ENCODE measurements at regions not wholly inside any gene's neighbourhood (a gene's known extent, or its start where the extent isn't known, plus 50 kb on each side); places are given as distances from the start of the nearest gene placed in this dataset.

DNA sequence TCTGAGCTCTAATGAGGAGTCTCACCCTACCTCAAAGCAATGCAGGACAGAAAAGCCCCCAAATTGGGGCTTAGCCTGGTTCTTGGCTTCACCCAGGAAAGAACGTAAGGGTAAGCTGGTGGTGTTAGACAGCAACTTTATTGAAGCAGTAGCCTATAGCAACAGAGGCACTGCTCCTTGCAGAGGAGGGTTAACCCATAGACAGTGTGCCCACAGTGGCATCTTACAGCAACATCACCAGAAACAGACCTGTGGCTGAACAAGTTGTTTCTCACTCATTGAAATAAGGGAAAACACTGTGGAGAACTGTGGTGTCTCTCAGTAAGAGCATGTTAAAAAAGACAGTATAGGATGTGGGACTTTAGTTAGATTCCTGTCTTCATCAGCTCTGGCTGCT, 80.4 kb upstream of the SPTLC3 start:
- Histone ChIP-seq H3K27ac (no peak overlapping the region), H3K36me3 (no peaks in the 10 kb centered on the region), H3K27me3 (replicated peaks in 1 of 7) (no peaks in the 10 kb centered on the region), H3K4me3 (no peak overlapping the region), H3K9me3 (no peaks in the 10 kb centered on the region), H3K4me1 (no peaks in the 10 kb centered on the region)
- 76 to 80% (median 78%) methylated on average over 1 of the region's 1 CpG for WGBS, 5 donors
- intact Hi-C loops (cut with DNase I; ENCODE audit: low total_unique reads), result no loop called here
- TF ChIP-seq POLR2A (IDR thresholded peaks at IDR 0.05) (no peak), POLR2AphosphoS5 (IDR thresholded peaks at IDR 0.05) (no peak)
- TF ChIP-seq, protein P1, sequence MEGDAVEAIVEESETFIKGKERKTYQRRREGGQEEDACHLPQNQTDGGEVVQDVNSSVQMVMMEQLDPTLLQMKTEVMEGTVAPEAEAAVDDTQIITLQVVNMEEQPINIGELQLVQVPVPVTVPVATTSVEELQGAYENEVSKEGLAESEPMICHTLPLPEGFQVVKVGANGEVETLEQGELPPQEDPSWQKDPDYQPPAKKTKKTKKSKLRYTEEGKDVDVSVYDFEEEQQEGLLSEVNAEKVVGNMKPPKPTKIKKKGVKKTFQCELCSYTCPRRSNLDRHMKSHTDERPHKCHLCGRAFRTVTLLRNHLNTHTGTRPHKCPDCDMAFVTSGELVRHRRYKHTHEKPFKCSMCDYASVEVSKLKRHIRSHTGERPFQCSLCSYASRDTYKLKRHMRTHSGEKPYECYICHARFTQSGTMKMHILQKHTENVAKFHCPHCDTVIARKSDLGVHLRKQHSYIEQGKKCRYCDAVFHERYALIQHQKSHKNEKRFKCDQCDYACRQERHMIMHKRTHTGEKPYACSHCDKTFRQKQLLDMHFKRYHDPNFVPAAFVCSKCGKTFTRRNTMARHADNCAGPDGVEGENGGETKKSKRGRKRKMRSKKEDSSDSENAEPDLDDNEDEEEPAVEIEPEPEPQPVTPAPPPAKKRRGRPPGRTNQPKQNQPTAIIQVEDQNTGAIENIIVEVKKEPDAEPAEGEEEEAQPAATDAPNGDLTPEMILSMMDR (IDR thresholded peaks at IDR 0.05 in 8 of 11, conservative IDR thresholded peaks at IDR 0.05 in 3 of 11), result no peak
- no peak for DNase-seq

DNA sequence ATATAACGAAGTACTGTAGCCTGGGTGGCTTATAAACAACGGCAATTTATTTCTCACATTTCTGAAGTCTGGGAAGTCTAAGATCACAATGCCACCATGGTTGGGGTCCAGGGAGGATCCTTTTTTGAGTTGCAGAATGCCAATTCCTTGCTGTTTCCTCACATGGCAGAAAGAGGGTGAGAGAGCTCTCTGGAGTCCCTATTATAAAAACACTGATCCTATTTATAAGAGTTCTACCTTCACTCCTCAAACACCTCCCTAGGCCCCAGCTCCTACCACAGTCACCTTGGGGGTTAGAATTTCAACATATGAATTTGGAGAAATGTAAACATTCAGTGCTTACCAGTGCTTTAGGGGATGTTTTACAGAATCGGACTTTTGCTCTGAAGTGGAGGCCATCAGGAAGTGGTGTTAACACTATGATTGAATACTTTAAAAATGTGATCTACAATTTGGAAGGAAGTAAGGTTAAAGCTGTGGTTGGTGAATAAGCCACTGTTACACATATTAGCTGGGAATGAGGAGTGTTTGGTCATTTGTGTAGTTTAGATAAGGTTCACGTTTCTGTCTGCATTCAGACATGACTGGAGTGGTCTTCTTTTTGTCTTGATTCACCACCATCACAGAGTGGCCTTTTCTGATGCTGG, 79.9 kb upstream of the SPTLC3 start:
- H3K36me3 ChIP-seq, result no peaks in the 10 kb centered on the region
- H3K27me3 ChIP-seq (replicated peaks in 1 of 7), result no peaks in the 10 kb centered on the region
- no peak for DNase-seq
- H3K9me3 ChIP-seq, result no peaks in the 10 kb centered on the region
- WGBS, 5 donors, result 22 to 36% (median 28%) methylated on average over 4 of the region's 4 CpGs
- TF ChIP-seq POLR2AphosphoS5 (IDR thresholded peaks at IDR 0.05) (no peak), POLR2A (IDR thresholded peaks at IDR 0.05) (no peak)
- TF ChIP-seq, protein P1 (IDR thresholded peaks at IDR 0.05 in 8 of 11, conservative IDR thresholded peaks at IDR 0.05 in 3 of 11), result no peak
- H3K27ac ChIP-seq, result no peak overlapping the region
- H3K4me3 ChIP-seq, result no peak overlapping the region
- intact Hi-C loops (cut with DNase I; ENCODE audit: low total_unique reads), result no loop called here
- no peaks in the 10 kb centered on the region for H3K4me1 ChIP-seq

DNA sequence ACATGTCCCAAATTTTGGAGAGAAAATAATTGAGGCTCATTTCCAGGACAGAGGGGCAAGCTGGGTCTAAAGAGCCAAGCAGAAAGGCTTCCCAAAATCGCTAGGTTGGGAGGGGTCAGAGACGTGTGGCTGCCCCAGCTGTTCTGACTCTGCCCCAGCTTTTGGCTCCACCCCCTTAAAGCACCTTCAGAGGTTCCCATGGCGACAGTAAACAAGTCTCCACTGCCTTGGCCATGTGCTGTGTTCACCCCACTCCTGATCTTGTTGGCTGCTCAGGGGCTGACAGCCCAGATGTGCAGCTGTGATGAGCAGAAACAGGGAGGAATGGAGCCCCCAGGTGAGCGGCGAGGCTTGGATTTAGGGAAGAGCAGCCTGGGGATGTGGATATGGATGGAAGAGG, 72.8 kb upstream of the SPTLC3 start:
- Histone ChIP-seq H3K36me3 (no peaks in the 10 kb centered on the region), H3K27ac (no peak overlapping the region), H3K4me3 (no peak overlapping the region), H3K9me3 (no peaks in the 10 kb centered on the region), H3K4me1 (no peaks in the 10 kb centered on the region), H3K27me3 (replicated peaks in 1 of 7) (no peaks in the 10 kb centered on the region)
- 71 to 81% (median 79%) methylated on average over 5 of the region's 5 CpGs for WGBS, 5 donors
- intact Hi-C loops (cut with DNase I; ENCODE audit: low total_unique reads), result no loop called here
- no peak for DNase-seq
- no peak for TF ChIP-seq POLR2A (IDR thresholded peaks at IDR 0.05)
- no peak for TF ChIP-seq POLR2AphosphoS5 (IDR thresholded peaks at IDR 0.05)
- TF ChIP-seq, protein P1 (IDR thresholded peaks at IDR 0.05 in 8 of 11, conservative IDR thresholded peaks at IDR 0.05 in 3 of 11), result no peak

DNA sequence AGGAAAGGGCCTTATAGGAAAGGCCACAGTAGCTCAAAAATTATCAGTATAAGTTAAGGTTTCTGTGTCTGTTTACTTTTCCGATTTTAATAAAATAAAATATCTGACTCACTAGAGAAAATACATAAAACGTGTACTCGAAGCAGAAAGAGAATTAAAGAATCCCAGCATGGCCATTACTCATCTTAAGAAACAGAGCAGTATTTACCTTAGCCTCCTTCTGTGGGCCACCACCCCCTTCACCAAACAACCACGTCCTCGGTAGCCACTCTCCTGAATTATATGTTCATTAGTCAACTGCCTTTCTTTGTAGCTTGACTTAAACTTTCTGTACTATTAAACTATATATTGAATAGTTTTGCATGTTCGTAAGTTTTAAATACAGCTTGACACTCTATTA, 72.2 kb upstream of the SPTLC3 start:
- Histone ChIP-seq H3K4me3 (no peak overlapping the region), H3K9me3 (no peaks in the 10 kb centered on the region), H3K4me1 (no peaks in the 10 kb centered on the region), H3K27ac (no peak overlapping the region), H3K27me3 (replicated peaks in 1 of 7) (no peaks in the 10 kb centered on the region), H3K36me3 (no peaks in the 10 kb centered on the region)
- no peak for DNase-seq
- TF ChIP-seq POLR2AphosphoS5 (IDR thresholded peaks at IDR 0.05) (no peak), POLR2A (IDR thresholded peaks at IDR 0.05) (no peak)
- TF ChIP-seq, protein P1 (IDR thresholded peaks at IDR 0.05 in 8 of 11, conservative IDR thresholded peaks at IDR 0.05 in 3 of 11), result no peak
- WGBS, 5 donors, result 80 to 90% (median 83%) methylated on average over 6 of the region's 6 CpGs
- intact Hi-C loops (cut with DNase I; ENCODE audit: low total_unique reads), result no loop called here
